HUES6 (cell line): ENCODE measurements at regions not wholly inside any gene's neighbourhood (a gene's known extent, or its start where the extent isn't known, plus 50 kb on each side); places are given as distances from the start of the nearest gene placed in this dataset.

Source experiments
- H3K27ac ChIP-seq: 2 replicates; pipeline ENCODE4 v1.7.0; 2013; ENCODE audit warnings: low read depth, mild to moderate bottlenecking, low read length, inconsistent platforms
- H3K27me3 ChIP-seq: 2 replicates; pipeline ENCODE4 v1.6.1; 2013; ENCODE audit warnings: low read length; ENCODE audit not compliant: control insufficient read depth, insufficient read depth
- H3K36me3 ChIP-seq: 2 replicates; pipeline ENCODE4 v1.6.1; 2013; ENCODE audit warnings: low read length; ENCODE audit not compliant: control insufficient read depth, insufficient read depth
- H3K4me1 ChIP-seq: 2 replicates; pipeline ENCODE4 v1.6.1; 2013; ENCODE audit warnings: low read length; ENCODE audit not compliant: control insufficient read depth, insufficient read depth
- H3K4me3 ChIP-seq: 2 replicates; pipeline ENCODE4 v1.5.1; 2013; ENCODE audit warnings: low read depth, low read length
- H3K9ac ChIP-seq: one replicate; pipeline ENCODE4 v1.6.1; 2013; ENCODE audit warnings: mild to moderate bottlenecking, low read length
- H3K9me3 ChIP-seq: 2 replicates; pipeline ENCODE4 v1.6.1; 2013; ENCODE audit warnings: low read depth, low read length; ENCODE audit not compliant: control insufficient read depth, insufficient read depth

- Histone ChIP-seq H3K4me3 (no peak overlapping the region), H3K9me3 (peaks cover 3% of the 10 kb centered on the region; the same call in 1 of the 2 replicates), H3K9ac (no peak overlapping the region), H3K4me1 (no peaks in the 10 kb centered on the region), H3K27me3 (no peaks in the 10 kb centered on the region), H3K36me3 (no peaks in the 10 kb centered on the region), H3K27ac (no peak overlapping the region)
Measured at GRCh38 chr19:28046932-28047331, 1166.0 kb downstream of the UQCRFS1 start.

DNA sequence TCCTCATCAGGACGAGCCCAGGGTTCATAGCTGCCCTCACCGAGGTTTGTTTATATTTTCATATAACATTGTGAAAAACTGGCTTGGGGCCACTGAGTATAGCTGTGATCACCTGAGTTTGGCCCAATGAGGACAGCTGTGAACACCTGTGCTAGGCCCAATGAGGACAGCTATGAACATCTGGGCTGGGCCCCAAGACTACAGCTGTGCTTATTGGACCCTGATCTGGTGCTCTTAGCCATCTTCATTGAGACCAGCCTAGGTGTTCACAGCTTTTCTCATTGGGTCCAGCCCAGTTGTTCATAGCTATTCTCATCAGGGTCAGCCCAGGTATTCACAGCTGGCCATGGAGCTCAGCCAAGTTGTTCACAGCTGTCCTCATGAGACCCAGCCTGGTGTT, 1167.3 kb downstream of the UQCRFS1 start:
- Histone ChIP-seq H3K4me1 (no peaks in the 10 kb centered on the region), H3K9me3 (peaks cover 11% of the 10 kb centered on the region), H3K27ac (no peak overlapping the region), H3K9ac (no peak overlapping the region), H3K4me3 (no peak overlapping the region), H3K27me3 (no peaks in the 10 kb centered on the region), H3K36me3 (no peaks in the 10 kb centered on the region)

- no peaks in the 10 kb centered on the region for H3K36me3 ChIP-seq
- H3K27ac ChIP-seq = no peak overlapping the region
- H3K27me3 ChIP-seq = no peaks in the 10 kb centered on the region
- peaks cover 11% of the 10 kb centered on the region for H3K9me3 ChIP-seq
- H3K9ac ChIP-seq = no peak overlapping the region
- H3K4me3 ChIP-seq = no peak overlapping the region
- H3K4me1 ChIP-seq = no peaks in the 10 kb centered on the region
Measured at GRCh38 chr19:28044477-28044876, 1168.5 kb downstream of the UQCRFS1 start.

DNA sequence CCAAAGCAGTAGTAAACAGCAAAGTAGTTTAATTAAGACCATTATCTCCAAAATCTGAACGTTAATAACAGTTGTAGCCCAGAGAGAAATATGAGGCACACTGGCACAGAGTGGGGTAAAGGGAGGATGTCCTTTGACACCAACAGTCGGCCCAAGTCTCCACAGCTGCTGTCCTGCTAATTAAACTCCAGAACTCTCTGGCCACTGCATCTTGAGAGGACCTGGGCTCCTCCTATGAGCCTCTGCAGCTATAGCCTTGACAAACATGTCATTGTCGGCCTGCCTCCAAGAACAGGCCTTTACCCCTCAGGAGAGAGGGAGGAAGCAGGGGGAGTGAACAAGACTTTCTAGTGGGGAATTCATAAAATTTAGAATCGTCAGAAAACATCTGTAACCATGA, 1170.4 kb downstream of the UQCRFS1 start:
- Histone ChIP-seq H3K27me3 (no peaks in the 10 kb centered on the region), H3K9ac (no peak overlapping the region), H3K27ac (no peak overlapping the region), H3K4me3 (no peak overlapping the region), H3K36me3 (no peaks in the 10 kb centered on the region), H3K4me1 (no peaks in the 10 kb centered on the region), H3K9me3 (peaks cover 11% of the 10 kb centered on the region)

DNA sequence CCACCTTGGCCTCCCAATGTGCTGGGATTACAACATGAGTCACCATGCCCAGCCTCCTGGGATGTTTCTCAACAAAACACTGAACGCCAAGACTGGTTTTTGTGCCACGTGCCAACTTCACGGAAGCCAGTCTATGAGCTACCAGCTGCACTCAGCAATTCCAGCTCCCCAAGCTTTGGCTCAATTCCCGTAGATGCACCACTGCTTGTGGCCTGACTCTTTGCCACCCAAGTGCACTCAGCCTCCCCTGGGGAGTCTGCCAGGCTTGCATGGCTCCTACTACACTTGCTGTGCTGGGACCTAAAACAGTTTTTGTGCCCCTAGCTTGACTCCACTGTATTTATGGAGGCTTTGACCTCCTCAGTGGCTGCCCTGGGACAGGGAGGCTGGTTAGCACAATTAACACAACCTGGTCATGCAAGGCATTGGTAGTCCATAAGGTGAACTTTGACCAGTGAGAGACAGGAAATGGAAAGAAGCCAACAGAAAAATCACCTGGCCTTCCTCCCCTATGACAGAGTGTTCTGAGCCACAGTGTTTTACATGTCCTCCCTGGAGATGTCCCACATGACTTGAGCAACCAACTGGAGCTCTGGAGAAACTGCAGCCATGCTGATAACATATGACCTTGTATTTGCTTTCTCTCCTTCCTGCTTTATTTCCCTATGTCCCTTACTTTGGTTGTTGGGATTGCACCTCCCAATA, 1173.1 kb downstream of the UQCRFS1 start:
- Histone ChIP-seq H3K27ac (no peak overlapping the region), H3K36me3 (no peaks in the 10 kb centered on the region), H3K4me3 (no peak overlapping the region), H3K9me3 (peaks cover 7% of the 10 kb centered on the region), H3K4me1 (no peaks in the 10 kb centered on the region), H3K27me3 (no peaks in the 10 kb centered on the region), H3K9ac (no peak overlapping the region)

DNA sequence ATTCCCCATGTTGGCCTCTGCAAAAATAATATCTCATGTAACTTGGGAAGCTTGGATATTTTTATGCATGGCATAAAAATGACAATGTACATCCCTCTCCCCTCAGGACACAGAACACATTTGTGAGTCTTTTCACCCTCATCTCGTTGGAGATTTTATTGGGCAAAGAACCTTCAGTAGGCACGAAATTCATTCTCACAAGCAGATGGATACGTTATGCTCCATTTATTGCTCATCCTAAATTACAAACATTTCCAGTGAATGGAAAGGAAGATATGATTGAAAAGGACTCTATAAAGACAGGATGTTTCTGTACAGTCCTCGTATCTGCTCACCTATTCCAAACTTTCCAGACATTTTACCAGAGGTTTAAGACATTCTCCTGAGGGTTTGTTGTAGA, 1175.8 kb downstream of the UQCRFS1 start:
- Histone ChIP-seq H3K4me1 (no peaks in the 10 kb centered on the region), H3K9me3 (peaks cover 7% of the 10 kb centered on the region), H3K36me3 (no peaks in the 10 kb centered on the region), H3K27ac (no peak overlapping the region), H3K9ac (no peak overlapping the region), H3K4me3 (no peak overlapping the region), H3K27me3 (no peaks in the 10 kb centered on the region)

DNA sequence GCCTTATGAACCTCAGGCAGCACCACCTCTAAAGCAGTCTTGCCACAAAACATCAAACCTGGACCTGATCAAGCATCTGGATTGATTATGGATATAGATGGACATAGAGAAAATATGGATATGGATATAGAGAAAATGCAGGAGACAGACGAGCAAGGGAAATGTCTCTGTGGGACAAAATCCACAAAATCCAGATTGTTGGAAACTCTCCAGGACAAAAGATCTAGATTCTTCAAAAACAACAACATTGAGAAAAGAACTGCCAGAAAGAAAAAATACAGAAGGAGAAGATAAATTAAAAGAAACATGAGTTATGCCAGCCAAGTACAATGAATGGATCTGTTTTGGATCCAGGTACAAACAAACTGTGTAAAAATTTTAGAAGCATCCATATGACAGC, 1176.5 kb downstream of the UQCRFS1 start:
- peaks cover 10% of the 10 kb centered on the region for H3K9me3 ChIP-seq
- no peaks in the 10 kb centered on the region for H3K27me3 ChIP-seq
- no peaks in the 10 kb centered on the region for H3K4me1 ChIP-seq
- no peak overlapping the region for H3K27ac ChIP-seq
- H3K9ac ChIP-seq = no peak overlapping the region
- no peak overlapping the region for H3K4me3 ChIP-seq
- H3K36me3 ChIP-seq = no peaks in the 10 kb centered on the region

DNA sequence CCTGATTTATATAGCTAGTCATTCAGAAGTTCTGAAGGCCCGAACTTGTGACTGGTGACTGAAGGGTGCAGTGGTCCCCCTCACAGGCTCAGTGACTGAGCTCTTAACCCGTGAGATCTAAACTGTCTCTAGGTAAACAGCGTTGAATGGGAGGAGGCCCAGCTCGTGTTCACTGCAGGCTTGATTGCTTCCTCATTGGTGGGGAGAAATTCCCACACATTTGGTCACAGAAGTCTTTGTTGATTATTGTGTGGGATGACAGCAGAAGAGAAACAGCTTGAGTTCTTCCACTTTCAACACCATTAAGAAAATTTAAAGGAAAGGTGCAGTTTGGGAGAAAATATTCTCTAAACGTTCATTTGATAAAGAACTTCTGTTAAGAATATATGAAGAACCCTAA, 1178.0 kb downstream of the UQCRFS1 start:
- H3K27ac ChIP-seq = no peak overlapping the region
- no peak overlapping the region for H3K4me3 ChIP-seq
- no peaks in the 10 kb centered on the region for H3K36me3 ChIP-seq
- H3K9ac ChIP-seq = no peak overlapping the region
- H3K27me3 ChIP-seq = no peaks in the 10 kb centered on the region
- H3K4me1 ChIP-seq = no peaks in the 10 kb centered on the region
- peaks cover 16% of the 10 kb centered on the region for H3K9me3 ChIP-seq

DNA sequence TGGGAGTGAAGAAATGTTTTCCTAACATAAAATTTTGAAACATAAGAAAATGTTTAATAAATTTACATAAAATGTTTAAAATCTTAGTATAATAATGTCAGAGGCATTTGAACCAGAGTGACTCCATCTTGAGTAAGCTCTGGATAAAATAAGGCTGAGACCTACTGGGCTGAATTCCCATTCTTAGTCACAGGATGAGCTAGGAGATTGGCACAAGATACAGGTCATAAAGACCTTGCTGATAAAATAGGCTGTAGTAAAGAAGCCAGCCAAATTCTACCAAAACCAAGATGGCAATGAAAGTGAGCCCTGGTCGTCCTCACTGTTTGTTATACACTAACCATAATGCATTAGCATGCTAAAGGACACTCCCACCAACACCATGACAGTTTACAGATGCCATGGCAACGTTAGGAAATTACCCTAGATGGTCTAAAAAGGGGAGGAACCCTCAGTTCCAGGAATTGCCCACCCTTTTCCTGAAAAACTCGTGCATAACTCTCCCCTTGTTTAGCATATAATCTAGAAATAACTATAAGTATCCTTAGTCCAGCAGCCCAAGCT, 1184.0 kb downstream of the UQCRFS1 start:
- H3K4me1 ChIP-seq = no peaks in the 10 kb centered on the region
- no peaks in the 10 kb centered on the region for H3K27me3 ChIP-seq
- no peak overlapping the region for H3K27ac ChIP-seq
- no peaks in the 10 kb centered on the region for H3K36me3 ChIP-seq
- peaks cover 21% of the 10 kb centered on the region for H3K9me3 ChIP-seq
- H3K9ac ChIP-seq = no peak overlapping the region
- no peak overlapping the region for H3K4me3 ChIP-seq

DNA sequence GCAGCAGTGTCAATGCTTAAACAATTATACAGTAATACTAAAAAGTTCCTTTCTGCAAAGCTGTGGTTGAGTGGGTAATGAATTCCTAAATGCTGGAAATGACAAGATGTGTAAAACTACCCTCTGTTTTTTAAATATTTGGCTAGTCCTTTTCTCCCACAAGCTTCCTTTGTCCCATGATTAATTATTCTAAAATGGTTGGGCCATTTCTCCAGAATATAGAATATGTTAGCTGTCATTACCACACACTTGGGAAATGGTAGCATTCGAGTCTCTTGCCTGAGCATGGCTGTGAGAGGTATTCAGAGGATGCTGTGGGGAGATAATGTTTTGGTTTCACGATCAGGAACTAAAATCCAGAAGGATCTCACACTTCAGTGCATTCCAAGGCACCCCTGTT, 1185.8 kb downstream of the UQCRFS1 start:
- no peaks in the 10 kb centered on the region for H3K27me3 ChIP-seq
- no peak overlapping the region for H3K9ac ChIP-seq
- H3K27ac ChIP-seq = no peak overlapping the region
- no peak overlapping the region for H3K4me3 ChIP-seq
- peaks cover 21% of the 10 kb centered on the region for H3K9me3 ChIP-seq
- H3K4me1 ChIP-seq = no peaks in the 10 kb centered on the region
- no peaks in the 10 kb centered on the region for H3K36me3 ChIP-seq

- H3K36me3 ChIP-seq = no peaks in the 10 kb centered on the region
- no peaks in the 10 kb centered on the region for H3K27me3 ChIP-seq
- H3K4me3 ChIP-seq = no peak overlapping the region
- H3K9me3 ChIP-seq = peaks cover 18% of the 10 kb centered on the region
- no peaks in the 10 kb centered on the region for H3K4me1 ChIP-seq
- no peak overlapping the region for H3K27ac ChIP-seq
- H3K9ac ChIP-seq = no peak overlapping the region
Measured at GRCh38 chr19:28026636-28027035, 1186.3 kb downstream of the UQCRFS1 start.
